ENCODE measurements at regions not wholly inside any gene's neighbourhood (a gene's known extent, or its start where the extent isn't known, plus 50 kb on each side); places are given as distances from the start of the nearest gene placed in this dataset.

DNA sequence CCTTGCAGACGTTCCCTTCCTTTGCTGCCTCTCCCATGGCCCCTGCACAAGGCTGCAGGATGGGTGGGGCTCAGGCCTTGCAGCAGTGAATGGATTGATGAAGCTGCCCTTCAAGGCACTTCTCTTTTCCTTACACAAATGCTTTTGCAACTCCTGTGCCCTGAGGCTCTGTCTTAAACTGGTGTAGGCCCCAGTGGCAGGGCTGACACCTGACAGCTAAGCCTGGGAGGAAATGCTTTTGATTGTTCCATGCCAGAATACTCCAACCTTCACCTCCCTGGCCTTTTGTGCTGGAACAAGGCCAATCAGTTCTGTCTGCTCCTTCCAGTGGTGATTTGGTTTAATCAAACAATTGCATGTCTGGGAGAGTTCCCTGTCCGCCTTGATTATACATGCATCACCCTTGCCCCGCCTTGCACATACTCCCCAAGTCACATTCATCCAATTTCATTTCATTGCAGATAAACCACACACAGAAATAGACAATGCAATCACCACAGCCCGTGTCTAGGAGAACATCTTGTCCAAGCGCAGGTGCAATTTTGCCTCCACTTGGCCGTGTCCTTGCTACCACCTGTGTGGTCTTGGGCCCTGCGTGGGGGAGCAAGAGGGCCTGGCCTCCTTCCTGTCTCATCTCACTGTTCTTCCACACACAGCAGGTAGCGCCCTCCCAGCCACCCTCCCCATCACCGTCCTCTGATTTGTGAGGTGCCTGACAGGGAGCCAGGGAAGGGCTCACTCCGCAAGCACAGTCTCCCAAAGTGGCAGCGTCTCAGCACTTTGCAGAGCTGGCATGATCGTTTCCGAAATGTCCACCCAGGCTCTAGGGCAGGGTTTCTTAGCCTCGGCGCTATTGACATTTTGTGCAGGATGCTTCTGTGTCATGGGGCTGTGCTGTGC is 120.4 kb downstream of the CDH26 start:
- Histone ChIP-seq H4K5ac (ENCODE audit: low read depth, low read length) (no peak overlapping the region), H2BK5ac (ENCODE audit: low read depth, low read length, poor library complexity, severe bottlenecking) (no peak overlapping the region), H3K36me3 (ENCODE audit: control insufficient read depth, insufficient read depth, low read length) (no peaks in the 10 kb centered on the region), H4K8ac (ENCODE audit: low read depth in 2 of 2, low read length in 2 of 2) (no peak overlapping the region), H3K9ac (ENCODE audit: low read depth, low read length) (no peak overlapping the region), H3K56ac (ENCODE audit: extremely low read depth, insufficient read depth, low read length) (no peak overlapping the region), H2AK5ac (ENCODE audit: low read depth, low read length) (no peak overlapping the region), H3K4me3 (ENCODE audit: insufficient read depth, low read depth, low read length) (no peak overlapping the region), H3K27me3 (ENCODE audit: control insufficient read depth, insufficient read depth, low read length) (peaks cover 8% of the 10 kb centered on the region), H3K27ac (ENCODE audit: insufficient read depth, low read length) (no peak overlapping the region), H3K18ac (ENCODE audit: low read depth, low read length) (no peak overlapping the region), H2BK15ac (ENCODE audit: low read depth, low read length) (no peak overlapping the region), H2AK9ac (replicated peaks; ENCODE audit: low read depth, low read length, poor library complexity) (no peak overlapping the region), H3K4me1 (ENCODE audit: control insufficient read depth, insufficient read depth, low read length) (no peaks in the 10 kb centered on the region), H3K9me3 (ENCODE audit: control insufficient read depth, insufficient read depth, low read length) (no peaks in the 10 kb centered on the region), H3K9me1 (ENCODE audit: insufficient read depth, low read length) (no peaks in the 10 kb centered on the region), H4K20me1 (ENCODE audit: insufficient read depth, low read length) (no peaks in the 10 kb centered on the region), H3K79me1 (ENCODE audit: low read depth in 1 of 2, low read length in 2 of 2) (no peaks in the 10 kb centered on the region), H2BK20ac (ENCODE audit: low read depth, low read length) (no peak overlapping the region), H2BK120ac (ENCODE audit: low read depth, low read length) (no peak overlapping the region), H3K23ac (ENCODE audit: low read depth, low read length) (no peak overlapping the region), H4K91ac (ENCODE audit: insufficient read depth, low read depth, low read length) (no peak overlapping the region), H3K4me2 (ENCODE audit: low read depth, low read length) (no peak overlapping the region), H3K4ac (ENCODE audit: low read depth, low read length) (no peak overlapping the region), H3K14ac (replicated peaks; ENCODE audit: low read depth, low read length) (no peak overlapping the region), H2AFZ (replicated peaks; ENCODE audit: low read length, poor library complexity) (no peak overlapping the region)
- TF ChIP-seq BHLHE40 (IDR thresholded peaks at IDR 0.05; ENCODE audit: low read depth, low read length): no peak
- TF ChIP-seq RFX5 (IDR thresholded peaks at IDR 0.05; ENCODE audit: low read depth, low read length): no peak
- TF ChIP-seq MAZ (IDR thresholded peaks at IDR 0.05; ENCODE audit: borderline replicate concordance, low read depth, low read length): no peak
- no TSS peak for BruUV-seq (replicated peaks)
- ATAC-seq (ENCODE audit: low read depth) (no peak), DNase-seq (no peak)
- ChIA-PET POLR2A (ENCODE audit: unreplicated experiment) (no interaction called here), CTCF (no interaction called here)
- 40% methylated on average over 1 of the region's 15 CpGs; no CpG with 5 or more reads in 1 of the 2 experiments for WGBS, 2 experiments (ENCODE audit: extremely low coverage in 2 of 2, insufficient read length in 1 of 2)
- intact Hi-C loops (cut with micrococcal nuclease) (no loop called here), dilution Hi-C loops (cut with HindIII; ENCODE audit: low sequenced_read_pairs, unreplicated experiment) (no loop called here), in situ Hi-C loops (cut with MboI; ENCODE audit: low sequenced_read_pairs) (no loop called here)
